HL-60 (cell line): ENCODE measurements at regions not wholly inside any gene's neighbourhood (a gene's known extent, or its start where the extent isn't known, plus 50 kb on each side); places are given as distances from the start of the nearest gene placed in this dataset.

ENCODE experiments used
- CTCF ChIP-seq: IDR thresholded peaks from one replicate; pipeline ENCODE4 v1.5.1; 2011; ENCODE audit warnings: low read length, control low read depth, inconsistent platforms; ENCODE audit not compliant: insufficient read depth
- GABPA ChIP-seq: IDR thresholded peaks from 2 replicates; pipeline ENCODE4 v1.6.1; 2012; ENCODE audit warnings: low read depth

GRCh38 chr4:93981594-93981993, 153.0 kb downstream of the ATOH1 start:
- TF ChIP-seq CTCF (no peak), GABPA (no peak)
